NCI-H345 treated with DMSO at 0.1 percent for 48 hours (cell line): ENCODE measurements at regions not wholly inside any gene's neighbourhood (a gene's known extent, or its start where the extent isn't known, plus 50 kb on each side); places are given as distances from the start of the nearest gene placed in this dataset.

Source experiments
- DNase-seq: peaks from one replicate; lab custom pipeline; 2025; ENCODE audit not compliant: unreplicated experiment; lab: John Stamatoyannopoulos, UW

DNA sequence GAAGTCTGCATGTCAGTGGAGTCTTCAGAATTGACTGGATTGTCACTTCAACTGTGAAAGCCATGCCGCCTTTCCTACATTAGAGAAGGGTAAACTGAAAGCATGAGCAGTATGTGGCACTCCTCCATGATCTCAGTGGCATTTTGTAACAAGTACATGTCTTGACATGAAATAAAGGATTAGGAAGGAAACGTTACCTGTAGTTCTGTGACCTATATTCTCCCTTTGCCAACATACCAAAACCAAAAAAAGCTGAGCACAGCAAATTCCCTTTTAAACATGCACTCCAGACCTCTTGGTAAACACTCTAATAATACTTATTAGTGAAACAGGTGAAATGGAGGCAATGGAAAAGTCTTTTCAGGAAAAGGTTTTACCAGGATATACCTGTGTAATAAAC is 344.2 kb downstream of the GRIA2 start:
- DNase-seq = no peak

- no peak for DNase-seq
Observed at GRCh38 chr4:157564218-157564617, 343.7 kb downstream of the GRIA2 start.

GRCh38 chr4:157558016-157558415 is 337.5 kb downstream of the GRIA2 start:
- DNase-seq = no peak

DNA sequence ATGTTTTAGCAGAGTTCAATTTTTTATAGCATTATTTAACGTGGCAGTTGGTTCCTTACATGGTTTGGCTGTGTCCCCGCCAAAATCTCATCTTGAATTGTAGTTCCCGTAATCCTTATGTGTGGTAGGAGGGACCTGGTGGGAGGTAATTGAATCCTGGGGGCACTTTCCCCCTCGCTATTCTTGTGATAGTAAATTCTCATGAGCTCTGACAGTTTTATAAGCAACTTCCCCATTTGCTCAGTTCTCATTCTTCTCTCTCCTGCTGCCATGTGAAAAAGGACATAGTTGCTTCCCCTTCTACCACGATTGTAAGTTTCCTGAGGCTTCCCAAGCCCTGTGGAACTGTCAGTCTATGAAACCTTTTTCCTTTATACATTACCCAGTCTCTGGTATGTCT is 329.5 kb downstream of the GRIA2 start:
- no peak for DNase-seq

DNA sequence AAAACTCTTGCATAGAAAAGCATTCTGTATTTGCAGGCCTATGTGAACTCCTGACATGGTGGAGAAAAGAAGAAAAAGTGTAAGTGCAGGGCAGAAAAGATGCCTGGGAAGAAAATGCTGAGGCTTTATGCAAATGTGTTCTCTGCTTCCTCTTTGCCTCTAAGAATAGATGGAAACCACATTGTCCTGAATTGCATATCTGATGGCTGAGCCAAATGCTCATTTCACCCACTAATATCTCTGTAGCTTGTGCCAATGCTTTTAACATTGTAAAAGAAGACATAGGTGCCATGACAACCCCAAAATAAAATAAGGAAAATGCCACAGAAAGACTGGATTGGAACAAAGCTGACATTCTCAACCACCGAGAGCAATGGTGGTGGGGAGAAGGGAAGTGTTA is 307.4 kb downstream of the GRIA2 start:
- no peak for DNase-seq

GRCh38 chr4:157521906-157522305 is 301.4 kb downstream of the GRIA2 start:
- no peak for DNase-seq

DNA sequence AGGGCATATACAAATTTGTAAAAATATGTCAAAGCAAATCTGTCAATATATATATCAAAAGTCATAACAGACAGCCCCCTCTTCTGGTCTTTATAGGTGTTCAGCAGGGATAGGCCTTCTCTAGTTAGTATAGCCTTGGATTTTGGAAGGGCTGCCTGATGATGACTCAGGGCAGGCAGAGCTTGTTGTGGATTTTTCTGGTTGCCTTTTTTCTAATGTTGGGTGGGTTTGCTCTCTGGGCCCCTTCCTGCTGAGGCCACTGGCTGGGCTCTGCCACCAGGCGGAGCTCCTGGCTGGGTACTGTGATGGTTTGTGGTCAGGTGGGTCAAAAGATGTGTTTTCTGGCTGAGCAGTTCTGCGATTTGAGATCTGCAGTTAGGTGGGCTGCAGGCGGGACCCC is 294.2 kb downstream of the GRIA2 start:
- DNase-seq = no peak

- no peak for DNase-seq
Observed at GRCh38 chr4:157509341-157509740, 288.8 kb downstream of the GRIA2 start.

DNA sequence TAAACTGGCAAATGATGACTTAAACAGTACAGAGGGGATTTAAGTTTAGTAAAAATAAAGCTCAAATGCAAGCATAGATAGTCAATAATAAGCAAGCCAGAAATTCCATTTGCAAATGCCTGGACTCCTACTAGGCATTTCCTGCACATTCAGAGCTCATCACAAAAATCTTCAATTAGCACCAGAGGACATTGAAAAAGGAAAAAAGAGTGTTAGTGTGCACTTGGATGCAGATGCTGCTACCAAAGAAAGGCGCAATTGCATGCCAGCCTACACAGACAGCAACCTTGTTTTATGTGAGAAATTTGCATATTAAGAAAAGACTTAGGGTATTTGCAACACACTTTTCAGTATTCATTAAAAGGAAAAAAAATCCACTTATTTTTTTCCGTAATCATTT is 282.1 kb downstream of the GRIA2 start:
- no peak for DNase-seq

DNA sequence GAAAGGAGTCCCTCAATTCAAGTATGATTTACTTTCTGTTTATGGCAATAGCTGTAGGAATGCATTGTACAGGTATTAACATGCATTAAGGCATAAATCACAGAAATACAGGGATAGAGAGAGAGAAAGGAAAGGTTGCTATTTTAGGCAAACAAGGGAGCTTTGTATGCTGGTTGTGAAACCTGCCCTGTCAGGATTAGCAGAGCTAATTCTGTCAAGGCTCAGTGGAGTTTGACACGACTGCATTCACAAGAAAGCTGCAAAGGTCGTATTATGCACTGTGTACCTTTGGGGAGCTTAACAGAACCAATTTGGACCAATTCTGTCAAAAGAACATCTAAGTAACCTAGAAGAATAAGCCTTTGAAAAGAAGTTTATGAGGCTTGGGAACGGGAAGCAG is 239.3 kb downstream of the GRIA2 start:
- DNase-seq = no peak

DNA sequence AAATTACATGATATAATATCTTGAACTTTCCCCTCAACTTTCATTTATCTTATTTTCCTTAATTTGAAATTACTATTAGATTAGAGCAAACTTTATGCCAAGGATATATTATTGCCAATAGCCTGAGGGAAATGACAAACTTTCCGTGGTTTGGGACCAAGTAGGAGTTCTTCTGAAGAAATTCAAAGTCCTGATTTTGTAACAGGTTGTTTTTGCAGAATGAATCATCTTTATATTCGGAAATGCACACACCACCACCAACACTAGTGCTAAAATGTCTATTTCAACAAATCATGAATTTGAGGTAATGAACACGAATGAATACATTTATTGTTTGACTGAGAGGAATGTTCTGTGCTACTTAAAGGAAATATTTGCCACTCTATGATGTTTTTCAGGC is 226.7 kb downstream of the GRIA2 start:
- DNase-seq = no peak

DNA sequence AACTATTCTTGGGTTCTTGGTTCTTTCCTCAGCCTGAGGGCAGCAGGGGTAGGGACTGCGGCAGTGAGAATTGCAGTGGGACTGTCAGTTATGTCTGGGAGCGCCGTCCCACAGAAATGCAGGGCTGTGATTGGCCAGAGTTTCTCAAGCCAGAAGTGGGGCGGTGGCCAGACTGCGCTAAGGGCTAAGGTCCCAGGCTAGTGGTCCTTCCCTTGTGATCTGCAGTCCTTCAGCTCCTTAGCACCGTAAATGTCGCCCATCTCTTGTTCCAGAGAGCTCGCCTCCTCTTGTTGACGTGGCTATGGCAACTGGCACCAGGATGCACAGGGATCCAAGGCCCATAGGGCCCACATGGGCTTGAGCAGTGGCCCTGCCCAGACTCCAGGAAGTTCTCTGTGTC is 223.5 kb downstream of the GRIA2 start:
- no peak for DNase-seq

DNA sequence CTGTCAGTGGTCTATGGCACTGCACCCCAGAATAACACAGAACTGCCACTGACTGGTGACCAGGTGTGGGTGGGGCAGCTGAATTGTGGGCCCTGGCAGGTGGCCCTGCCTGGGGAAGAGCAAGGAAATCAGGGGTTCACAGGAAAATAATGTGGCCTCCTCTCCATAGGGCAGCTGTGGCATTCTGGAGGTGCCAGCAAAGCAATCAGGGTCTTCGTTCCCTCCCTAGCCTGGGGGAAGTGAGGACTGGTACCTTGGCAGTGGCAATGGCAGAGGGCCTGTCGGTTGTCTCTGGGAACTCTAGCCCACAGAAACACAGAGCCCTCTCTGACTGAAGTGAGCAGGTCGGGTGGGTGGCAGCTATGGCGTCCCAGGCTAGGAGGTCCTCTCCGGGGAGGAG is 223.0 kb downstream of the GRIA2 start:
- DNase-seq = no peak

DNA sequence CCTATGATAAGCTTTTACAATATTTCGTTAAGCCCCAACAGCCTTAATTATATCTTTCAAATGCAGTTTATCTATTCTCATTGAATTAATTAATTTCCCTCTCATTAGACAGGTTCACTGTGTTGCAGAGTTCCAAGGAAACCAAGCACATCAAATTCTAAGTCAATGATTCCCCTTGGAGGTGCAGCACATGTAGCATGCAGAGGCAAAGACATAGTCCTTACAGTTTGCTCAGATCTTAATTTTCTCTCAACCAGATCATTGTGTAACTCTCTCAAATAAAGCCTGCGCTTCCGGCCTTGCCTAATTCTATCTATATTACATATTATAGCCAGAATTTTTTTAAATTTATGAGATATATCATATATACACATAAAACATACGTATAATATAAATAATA is 205.4 kb downstream of the GRIA2 start:
- DNase-seq = no peak

- DNase-seq = no peak
Observed at GRCh38 chr4:157423526-157424020, 203.0 kb downstream of the GRIA2 start.

DNA sequence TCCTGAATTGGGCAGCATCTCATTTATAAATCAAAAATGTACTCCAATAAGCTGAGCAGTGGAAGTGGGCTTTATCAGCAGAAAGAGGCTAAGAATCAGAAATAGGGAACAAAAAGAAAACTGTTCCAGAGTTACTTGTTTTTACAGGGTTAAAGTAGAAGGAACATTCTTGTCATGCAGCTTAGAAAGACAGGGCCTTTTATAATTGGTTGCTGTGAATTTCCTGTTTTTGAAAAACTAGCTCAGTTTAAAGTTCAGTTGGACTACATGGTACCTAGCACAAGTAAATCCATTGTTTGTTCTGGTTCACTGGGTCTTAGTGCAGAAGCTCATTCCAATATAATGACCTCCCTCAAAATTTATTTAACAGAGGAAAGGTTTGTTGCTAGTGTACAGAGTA is 200.8 kb downstream of the GRIA2 start:
- DNase-seq = no peak
